ENCODE measurements at regions not wholly inside any gene's neighbourhood (a gene's known extent, or its start where the extent isn't known, plus 50 kb on each side); places are given as distances from the start of the nearest gene placed in this dataset.

- H3K4me1 Mint-ChIP-seq: peaks cover 43% of the 10 kb centered on the region
- H3K27ac Mint-ChIP-seq: no peak overlapping the region
- ATAC-seq (no peak), DNase-seq (ENCODE audit: low spot score) (no peak)
- POLR2A ChIA-PET: no interaction called here
- no peak overlapping the region for H3K4me3 Mint-ChIP-seq
- H3K27me3 Mint-ChIP-seq (ENCODE audit: low read depth): no peaks in the 10 kb centered on the region; the same call in 1 of the 2 replicates
- CTCF ChIA-PET: interaction anchor here (1.0 to 1.6 kb wide), 3 partner anchors 20 to 174 kb away, joined by 3 to 9 read pairs (median 3); no protein-coding TSS in a partner anchor
- H3K36me3 Mint-ChIP-seq: no peaks in the 10 kb centered on the region
- TF ChIP-seq GABPB1 (CRISPR knock-in tag; IDR thresholded peaks at IDR 0.05) (no peak), AR (CRISPR knock-in tag; IDR thresholded peaks at IDR 0.05) (no peak), ATF1 (CRISPR knock-in tag; IDR thresholded peaks at IDR 0.05) (no peak), GRHL2 (CRISPR knock-in tag; IDR thresholded peaks at IDR 0.05; ENCODE audit: insufficient replicate concordance, severe bottlenecking) (no peak), USF1 (CRISPR knock-in tag; IDR thresholded peaks at IDR 0.05) (no peak), NR2C2 (CRISPR knock-in tag; IDR thresholded peaks at IDR 0.05) (no peak), CBFB (CRISPR knock-in tag; IDR thresholded peaks at IDR 0.05; ENCODE audit: low read depth) (no peak)
- TF ChIP-seq, protein P1, sequence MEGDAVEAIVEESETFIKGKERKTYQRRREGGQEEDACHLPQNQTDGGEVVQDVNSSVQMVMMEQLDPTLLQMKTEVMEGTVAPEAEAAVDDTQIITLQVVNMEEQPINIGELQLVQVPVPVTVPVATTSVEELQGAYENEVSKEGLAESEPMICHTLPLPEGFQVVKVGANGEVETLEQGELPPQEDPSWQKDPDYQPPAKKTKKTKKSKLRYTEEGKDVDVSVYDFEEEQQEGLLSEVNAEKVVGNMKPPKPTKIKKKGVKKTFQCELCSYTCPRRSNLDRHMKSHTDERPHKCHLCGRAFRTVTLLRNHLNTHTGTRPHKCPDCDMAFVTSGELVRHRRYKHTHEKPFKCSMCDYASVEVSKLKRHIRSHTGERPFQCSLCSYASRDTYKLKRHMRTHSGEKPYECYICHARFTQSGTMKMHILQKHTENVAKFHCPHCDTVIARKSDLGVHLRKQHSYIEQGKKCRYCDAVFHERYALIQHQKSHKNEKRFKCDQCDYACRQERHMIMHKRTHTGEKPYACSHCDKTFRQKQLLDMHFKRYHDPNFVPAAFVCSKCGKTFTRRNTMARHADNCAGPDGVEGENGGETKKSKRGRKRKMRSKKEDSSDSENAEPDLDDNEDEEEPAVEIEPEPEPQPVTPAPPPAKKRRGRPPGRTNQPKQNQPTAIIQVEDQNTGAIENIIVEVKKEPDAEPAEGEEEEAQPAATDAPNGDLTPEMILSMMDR (IDR thresholded peaks at IDR 0.05): no peak
- TF ChIP-seq, protein P2, sequence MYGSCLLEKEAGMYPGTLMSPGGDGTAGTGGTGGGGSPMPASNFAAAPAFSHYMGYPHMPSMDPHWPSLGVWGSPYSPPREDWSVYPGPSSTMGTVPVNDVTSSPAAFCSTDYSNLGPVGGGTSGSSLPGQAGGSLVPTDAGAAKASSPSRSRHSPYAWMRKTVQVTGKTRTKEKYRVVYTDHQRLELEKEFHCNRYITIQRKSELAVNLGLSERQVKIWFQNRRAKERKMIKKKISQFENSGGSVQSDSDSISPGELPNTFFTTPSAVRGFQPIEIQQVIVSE (CRISPR knock-in tag; IDR thresholded peaks at IDR 0.05; ENCODE audit: borderline replicate concordance): no peak
- peaks cover 4% of the 10 kb centered on the region for H3K9me3 Mint-ChIP-seq
Measured at GRCh38 chr12:69129017-69129416, 110.4 kb upstream of the CPSF6 start.

DNA sequence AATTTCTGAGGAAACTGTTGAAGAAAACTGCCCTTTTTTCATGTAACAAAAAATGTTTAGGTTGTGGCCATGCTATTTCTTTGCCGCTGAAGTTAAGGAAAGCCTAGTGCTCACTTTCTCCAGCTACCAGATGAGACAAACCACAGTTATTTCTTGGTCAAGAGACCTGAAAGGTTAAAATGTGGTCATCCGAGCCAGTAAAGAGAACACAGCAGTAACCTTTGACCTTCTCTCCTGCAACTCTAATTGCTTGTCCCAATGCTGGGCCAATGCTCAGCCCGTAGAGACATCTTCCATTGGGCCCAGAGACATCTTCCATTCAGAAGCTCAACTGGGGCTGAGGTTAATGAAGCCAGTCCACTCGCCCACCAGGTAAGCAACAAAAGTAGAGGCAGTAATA lies 109.8 kb upstream of the CPSF6 start:
- Mint-ChIP-seq H3K4me1 (peaks cover 39% of the 10 kb centered on the region), H3K27ac (no peak overlapping the region), H3K9me3 (peaks cover 4% of the 10 kb centered on the region), H3K36me3 (no peaks in the 10 kb centered on the region), H3K4me3 (no peak overlapping the region), H3K27me3 (ENCODE audit: low read depth) (no peaks in the 10 kb centered on the region; the same call in 1 of the 2 replicates)
- TF ChIP-seq ZNF317 (CRISPR knock-in tag; IDR thresholded peaks at IDR 0.05; ENCODE audit: borderline replicate concordance, low read depth) (no peak), IRF2 (CRISPR knock-in tag; IDR thresholded peaks at IDR 0.05; ENCODE audit: borderline replicate concordance, low read depth) (no peak), OVOL2 (CRISPR knock-in tag; IDR thresholded peaks at IDR 0.05; ENCODE audit: borderline replicate concordance) (no peak), CREM (CRISPR knock-in tag; IDR thresholded peaks at IDR 0.05) (no peak), ESRRA (CRISPR knock-in tag; IDR thresholded peaks at IDR 0.05; ENCODE audit: borderline replicate concordance) (no peak), SOX15 (CRISPR knock-in tag; IDR thresholded peaks at IDR 0.05) (no peak), ZNF532 (CRISPR knock-in tag; IDR thresholded peaks at IDR 0.05; ENCODE audit: borderline replicate concordance) (no peak), ZNF232 (CRISPR knock-in tag; IDR thresholded peaks at IDR 0.05) (no peak), EMX1 (CRISPR knock-in tag; IDR thresholded peaks at IDR 0.05) (no peak), RORB (CRISPR knock-in tag; IDR thresholded peaks at IDR 0.05) (no peak), ZNF219 (CRISPR knock-in tag; IDR thresholded peaks at IDR 0.05; ENCODE audit: borderline replicate concordance) (no peak), FOXK1 (CRISPR knock-in tag; IDR thresholded peaks at IDR 0.05) (no peak)
- TF ChIP-seq, protein P3, sequence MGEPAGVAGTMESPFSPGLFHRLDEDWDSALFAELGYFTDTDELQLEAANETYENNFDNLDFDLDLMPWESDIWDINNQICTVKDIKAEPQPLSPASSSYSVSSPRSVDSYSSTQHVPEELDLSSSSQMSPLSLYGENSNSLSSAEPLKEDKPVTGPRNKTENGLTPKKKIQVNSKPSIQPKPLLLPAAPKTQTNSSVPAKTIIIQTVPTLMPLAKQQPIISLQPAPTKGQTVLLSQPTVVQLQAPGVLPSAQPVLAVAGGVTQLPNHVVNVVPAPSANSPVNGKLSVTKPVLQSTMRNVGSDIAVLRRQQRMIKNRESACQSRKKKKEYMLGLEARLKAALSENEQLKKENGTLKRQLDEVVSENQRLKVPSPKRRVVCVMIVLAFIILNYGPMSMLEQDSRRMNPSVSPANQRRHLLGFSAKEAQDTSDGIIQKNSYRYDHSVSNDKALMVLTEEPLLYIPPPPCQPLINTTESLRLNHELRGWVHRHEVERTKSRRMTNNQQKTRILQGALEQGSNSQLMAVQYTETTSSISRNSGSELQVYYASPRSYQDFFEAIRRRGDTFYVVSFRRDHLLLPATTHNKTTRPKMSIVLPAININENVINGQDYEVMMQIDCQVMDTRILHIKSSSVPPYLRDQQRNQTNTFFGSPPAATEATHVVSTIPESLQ (CRISPR knock-in tag; IDR thresholded peaks at IDR 0.05): no peak
- CTCF ChIA-PET: interaction anchor here (0.8 to 1.6 kb wide), 10 partner anchors 21 to 300 kb away, joined by 3 to 9 read pairs (median 3); no protein-coding TSS in a partner anchor
- ATAC-seq (no peak), DNase-seq (ENCODE audit: low spot score) (no peak)
- POLR2A ChIA-PET: no interaction called here
